ENCODE measurements at regions not wholly inside any gene's neighbourhood (a gene's known extent, or its start where the extent isn't known, plus 50 kb on each side); places are given as distances from the start of the nearest gene placed in this dataset.

- H3K4me3 ChIP-seq (replicated peaks; ENCODE audit: low read depth, low read length) = no peak overlapping the region
- no peak for DNase-seq (ENCODE audit: low read depth)
- TF ChIP-seq CTCF (IDR thresholded peaks at IDR 0.05; ENCODE audit: low read length, missing control alignments) = no peak
These were observed 595.0 kb upstream of the ZNF608 start for GRCh38 chr5:125341436-125341835.

- no peak for TF ChIP-seq CTCF (IDR thresholded peaks at IDR 0.05; ENCODE audit: low read length, missing control alignments)
These were observed 596.6 kb upstream of the ZNF608 start for GRCh38 chr5:125343015-125343414.

GRCh38 chr5:125346316-125346715 lies 599.9 kb upstream of the ZNF608 start:
- H3K4me3 ChIP-seq (replicated peaks; ENCODE audit: low read depth, low read length) = no peak overlapping the region
- no peak for DNase-seq (ENCODE audit: low read depth)
- TF ChIP-seq CTCF (IDR thresholded peaks at IDR 0.05; ENCODE audit: low read length, missing control alignments) = no peak

More at GRCh38 chr5:125343015-125343414, 596.6 kb upstream of the ZNF608 start:
- DNase-seq (ENCODE audit: low read depth) = peak; percentile 59
- no peak overlapping the region for H3K4me3 ChIP-seq (replicated peaks; ENCODE audit: low read depth, low read length)

- no peak for TF ChIP-seq CTCF (IDR thresholded peaks at IDR 0.05; ENCODE audit: low read length, missing control alignments)
- no peak overlapping the region for H3K4me3 ChIP-seq (replicated peaks; ENCODE audit: low read depth, low read length)
- DNase-seq (ENCODE audit: low read depth) = peak; percentile 72
These were observed 601.8 kb upstream of the ZNF608 start for GRCh38 chr5:125348221-125348692.

GRCh38 chr5:125348936-125349831 lies 602.7 kb upstream of the ZNF608 start:
- peak; percentile 48 for DNase-seq (ENCODE audit: low read depth)
- no peak overlapping the region for H3K4me3 ChIP-seq (replicated peaks; ENCODE audit: low read depth, low read length)
- peak; percentile 15 for TF ChIP-seq CTCF (IDR thresholded peaks at IDR 0.05; ENCODE audit: low read length, missing control alignments)

GRCh38 chr5:125357660-125358059 lies 611.2 kb upstream of the ZNF608 start:
- no peak for TF ChIP-seq CTCF (IDR thresholded peaks at IDR 0.05; ENCODE audit: low read length, missing control alignments)
- H3K4me3 ChIP-seq (replicated peaks; ENCODE audit: low read depth, low read length) = no peak overlapping the region
- no peak for DNase-seq (ENCODE audit: low read depth)
